ENCODE measurements at regions not wholly inside any gene's neighbourhood (a gene's known extent, or its start where the extent isn't known, plus 50 kb on each side); places are given as distances from the start of the nearest gene placed in this dataset.
A peak's percentile ranks its signal among the peaks of the same experiment; 100 is the strongest.

DNA sequence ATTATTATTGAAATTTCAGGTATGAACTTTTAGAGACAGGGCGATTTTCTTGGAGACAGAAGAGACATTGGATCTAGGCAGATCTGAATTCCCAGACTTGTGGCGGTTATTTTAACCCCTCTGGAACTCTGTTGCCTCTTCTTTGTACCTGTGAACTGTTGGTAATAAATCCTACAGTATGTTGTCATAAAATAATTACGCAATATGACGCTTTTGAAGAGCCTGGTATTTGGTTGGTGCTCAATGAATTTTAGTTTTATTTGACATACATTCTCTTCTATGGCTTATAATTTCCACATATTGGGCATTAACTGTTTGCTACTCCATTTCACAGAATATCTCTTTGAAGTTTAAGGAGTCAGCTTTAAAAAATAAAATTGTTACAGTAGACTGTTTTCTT lies 1496.1 kb upstream of the IGFBP7 start:
- H3K4me3 Mint-ChIP-seq, result no peak overlapping the region
- Histone ChIP-seq H3T11ph (ENCODE audit: low read length) (no peak overlapping the region), H2BK20ac (ENCODE audit: low read depth, low read length, poor library complexity, severe bottlenecking) (no peak overlapping the region), H3K23ac (ENCODE audit: insufficient read length, low read depth, low read length) (no peak overlapping the region), H2BK15ac (ENCODE audit: low read depth, low read length) (no peak overlapping the region), H2AK5ac (ENCODE audit: insufficient read length, low read length) (no peak overlapping the region), H4K8ac (replicated peaks; ENCODE audit: insufficient read length, low read depth, low read length) (no peak overlapping the region), H2BK12ac (ENCODE audit: insufficient read length, low read depth, low read length) (no peak overlapping the region), H3K9ac (ENCODE audit: extremely low read depth, insufficient read length, low read length) (no peak overlapping the region), H2BK120ac (ENCODE audit: low read depth, low read length, poor library complexity, severe bottlenecking) (no peak overlapping the region), H3K79me1 (ENCODE audit: insufficient read depth, low read depth, low read length, poor library complexity, severe bottlenecking) (no peaks in the 10 kb centered on the region), H3K9me3 (ENCODE audit: control insufficient read depth, low read depth, low read length) (no peaks in the 10 kb centered on the region), H2BK5ac (ENCODE audit: insufficient read length, low read length) (no peak overlapping the region), H4K5ac (ENCODE audit: insufficient read length, low read depth, low read length) (no peak overlapping the region), H3K56ac (ENCODE audit: insufficient read length, low read depth, low read length) (no peak overlapping the region), H3K18ac (ENCODE audit: insufficient read length, low read depth, low read length) (no peak overlapping the region), H2AFZ (ENCODE audit: low read length) (no peak overlapping the region), H3K4me1 (ENCODE audit: insufficient read depth, low read length) (no peaks in the 10 kb centered on the region; the same call in 1 of the 2 replicates), H4K20me1 (ENCODE audit: control insufficient read depth, insufficient read depth, insufficient read length) (no peaks in the 10 kb centered on the region), H3K27ac (ENCODE audit: insufficient read length, low read depth, low read length) (no peak overlapping the region), H3K79me2 (ENCODE audit: insufficient read depth, low read length) (no peaks in the 10 kb centered on the region), H4K91ac (ENCODE audit: insufficient read length, low read depth, low read length) (no peak overlapping the region), H3K27me3 (ENCODE audit: insufficient read depth, low read length) (no peaks in the 10 kb centered on the region), H3K4ac (ENCODE audit: low read depth, low read length) (no peak overlapping the region), H3K23me2 (ENCODE audit: insufficient read length, low read depth, low read length, poor library complexity, severe bottlenecking) (no peaks in the 10 kb centered on the region), H3K14ac (ENCODE audit: insufficient read depth, low read length) (no peak overlapping the region), H3K4me2 (ENCODE audit: insufficient read depth, insufficient read length, low read length) (no peak overlapping the region)
- TF ChIP-seq, protein P1, sequence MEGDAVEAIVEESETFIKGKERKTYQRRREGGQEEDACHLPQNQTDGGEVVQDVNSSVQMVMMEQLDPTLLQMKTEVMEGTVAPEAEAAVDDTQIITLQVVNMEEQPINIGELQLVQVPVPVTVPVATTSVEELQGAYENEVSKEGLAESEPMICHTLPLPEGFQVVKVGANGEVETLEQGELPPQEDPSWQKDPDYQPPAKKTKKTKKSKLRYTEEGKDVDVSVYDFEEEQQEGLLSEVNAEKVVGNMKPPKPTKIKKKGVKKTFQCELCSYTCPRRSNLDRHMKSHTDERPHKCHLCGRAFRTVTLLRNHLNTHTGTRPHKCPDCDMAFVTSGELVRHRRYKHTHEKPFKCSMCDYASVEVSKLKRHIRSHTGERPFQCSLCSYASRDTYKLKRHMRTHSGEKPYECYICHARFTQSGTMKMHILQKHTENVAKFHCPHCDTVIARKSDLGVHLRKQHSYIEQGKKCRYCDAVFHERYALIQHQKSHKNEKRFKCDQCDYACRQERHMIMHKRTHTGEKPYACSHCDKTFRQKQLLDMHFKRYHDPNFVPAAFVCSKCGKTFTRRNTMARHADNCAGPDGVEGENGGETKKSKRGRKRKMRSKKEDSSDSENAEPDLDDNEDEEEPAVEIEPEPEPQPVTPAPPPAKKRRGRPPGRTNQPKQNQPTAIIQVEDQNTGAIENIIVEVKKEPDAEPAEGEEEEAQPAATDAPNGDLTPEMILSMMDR (conservative IDR thresholded peaks at IDR 0.05), result no peak
- no CpG with 5 or more reads among the region's 4 CpGs for WGBS (ENCODE audit: extremely low coverage, insufficient read length, low lambda C conversion rate)
- peak overlapping the region in 1 of 3 experiments; percentile 11; a peak in 1 of 7 replicates for H3K27ac Mint-ChIP-seq
- peaks cover 10 to 31% (median 12%) of the 10 kb centered on the region in 3 experiments for H3K36me3 Mint-ChIP-seq (ENCODE audit: insufficient read depth in 1 of 3, low read depth in 3 of 3)
- peaks cover 19 to 34% of the 10 kb centered on the region in 2 experiments for H3K4me1 Mint-ChIP-seq
- no peak for DNase-seq
- no peaks in the 10 kb centered on the region for H3K27me3 Mint-ChIP-seq (ENCODE audit: low read depth)
- peaks cover 8 to 16% of the 10 kb centered on the region in 2 experiments; a peak in 4 of 5 replicates for H3K9me3 Mint-ChIP-seq
